HEK293 (cell line): ENCODE measurements at regions not wholly inside any gene's neighbourhood (a gene's known extent, or its start where the extent isn't known, plus 50 kb on each side); places are given as distances from the start of the nearest gene placed in this dataset.

Source experiments
- CTCF ChIA-PET: fragments of 350-600 bp; formaldehyde crosslinking; extraction: SDS; loops from one replicate; lab custom pipeline; 2021; ENCODE audit warnings: antibody characterized with exemption; lab: Yijun Ruan, JAX
- POLR2A ChIA-PET: fragments of 300-600 bp; formaldehyde crosslinking; extraction: SDS; loops from one replicate; lab custom pipeline; 2020; ENCODE audit warnings: antibody characterized with exemption, inconsistent platforms; lab: Yijun Ruan, JAX
- H3K27ac ChIP-seq: fragments of 200-500 bp; sonication (Bioruptor generic); 2 replicates; pipeline ENCODE4 v1.5.1; 2014; ENCODE audit warnings: low read depth, low read length, control low read depth, inconsistent platforms; ENCODE audit errors: extremely low read depth
- H3K36me3 ChIP-seq, 2 experiments: fragments of 200-500 bp in 1 of 2; sonication (Bioruptor generic) in 1 of 2; 1 replicate in 1 of 2; 2 replicates in 1 of 2; pipeline ENCODE4 v1.5.1; 2014 to 2017; ENCODE audit warnings: inconsistent platforms in 2 of 2, low read length in 2 of 2; ENCODE audit not compliant: control insufficient read depth in 2 of 2, insufficient read depth in 1 of 2
- H3K4me1 ChIP-seq: fragments of 200-500 bp; sonication (Bioruptor generic); 2 replicates; pipeline ENCODE4 v1.5.1; 2014; ENCODE audit warnings: mild to moderate bottlenecking, low read length, inconsistent platforms; ENCODE audit not compliant: control insufficient read depth, insufficient read depth
- H3K4me3 ChIP-seq: 2 replicates; pipeline ENCODE4 v1.5.1; 2011; ENCODE audit warnings: low read depth, mild to moderate bottlenecking, control low read depth, low read length, moderate library complexity
- H3K9me3 ChIP-seq: fragments of 200-500 bp; sonication (Bioruptor generic); 2 replicates; pipeline ENCODE4 v1.5.1; 2014; ENCODE audit warnings: low read depth, low read length, inconsistent platforms; ENCODE audit not compliant: control insufficient read depth, insufficient read depth
- GLI2 ChIP-seq: fragments of 450-650 bp; formaldehyde crosslinking; IDR thresholded peaks from 2 replicates; pipeline ENCODE4; 2017; ENCODE audit warnings: missing biosample characterization, missing genetic modification characterization, low read depth, borderline replicate concordance
- KLF17 ChIP-seq: fragments of 450-650 bp; formaldehyde crosslinking; IDR thresholded peaks from 2 replicates; pipeline ENCODE4 v1.5.1; 2016; ENCODE audit warnings: missing biosample characterization, missing genetic modification characterization
- OVOL3 ChIP-seq: fragments of 450-650 bp; formaldehyde crosslinking; IDR thresholded peaks from 2 replicates; pipeline ENCODE4 v1.5.1; 2016; ENCODE audit warnings: missing biosample characterization, missing genetic modification characterization
- REPIN1 ChIP-seq: fragments of 450-650 bp; formaldehyde crosslinking; IDR thresholded peaks from 2 replicates; pipeline ENCODE4 v1.5.1; 2017; ENCODE audit warnings: missing biosample characterization, missing genetic modification characterization, low read depth
- TRIM28 ChIP-seq: IDR thresholded peaks from 2 replicates; pipeline ENCODE4 v1.6.1; 2011; ENCODE audit warnings: low read length, control low read depth, borderline replicate concordance
- ZEB2 ChIP-seq: fragments of 450-650 bp; formaldehyde crosslinking; IDR thresholded peaks from 2 replicates; pipeline ENCODE4 v1.5.1; 2016; ENCODE audit warnings: missing biosample characterization, missing genetic modification characterization
- ZIC2 ChIP-seq: fragments of 450-650 bp; formaldehyde crosslinking; IDR thresholded peaks from 2 replicates; pipeline ENCODE4 v1.5.1; 2016; ENCODE audit warnings: missing biosample characterization, missing genetic modification characterization
- ZNF155 ChIP-seq: fragments of 450-650 bp; formaldehyde crosslinking; IDR thresholded peaks from 2 replicates; pipeline ENCODE4 v1.5.1; 2016; ENCODE audit warnings: missing biosample characterization, missing genetic modification characterization
- ZNF175 ChIP-seq: fragments of 450-650 bp; formaldehyde crosslinking; IDR thresholded peaks from 2 replicates; pipeline ENCODE4 v1.5.1; 2016; ENCODE audit warnings: missing biosample characterization, missing genetic modification characterization
- ZNF19 ChIP-seq: fragments of 450-650 bp; formaldehyde crosslinking; IDR thresholded peaks from 2 replicates; pipeline ENCODE4; 2016; ENCODE audit warnings: missing biosample characterization, missing genetic modification characterization, low read depth
- ZNF239 ChIP-seq: fragments of 450-650 bp; formaldehyde crosslinking; IDR thresholded peaks from 2 replicates; pipeline ENCODE4 v1.5.1; 2016; ENCODE audit warnings: missing biosample characterization, missing genetic modification characterization
- ZNF324 ChIP-seq: fragments of 450-650 bp; formaldehyde crosslinking; IDR thresholded peaks from 2 replicates; pipeline ENCODE4 v1.5.1; 2016; ENCODE audit warnings: missing biosample characterization, missing genetic modification characterization
- ZNF350 ChIP-seq: fragments of 450-650 bp; formaldehyde crosslinking; IDR thresholded peaks from 2 replicates; pipeline ENCODE4 v1.5.0; 2017; ENCODE audit warnings: missing biosample characterization, mild to moderate bottlenecking, missing genetic modification characterization
- ZNF391 ChIP-seq: fragments of 450-650 bp; formaldehyde crosslinking; IDR thresholded peaks from 2 replicates; pipeline ENCODE4 v1.5.1; 2016; ENCODE audit warnings: low read depth, missing biosample characterization, missing genetic modification characterization, borderline replicate concordance
- ZNF530 ChIP-seq: fragments of 450-650 bp; formaldehyde crosslinking; IDR thresholded peaks from 2 replicates; pipeline ENCODE4 v1.5.1; 2016; ENCODE audit warnings: low read depth, missing biosample characterization, missing genetic modification characterization
- ZNF596 ChIP-seq: fragments of 450-650 bp; IDR thresholded peaks from 2 replicates; pipeline ENCODE4 v1.5.0; 2018; ENCODE audit warnings: missing biosample characterization, mild to moderate bottlenecking, missing genetic modification characterization, moderate library complexity
- ZSCAN23 ChIP-seq: fragments of 450-650 bp; formaldehyde crosslinking; IDR thresholded peaks from 2 replicates; pipeline ENCODE4 v1.5.1; 2016; ENCODE audit warnings: missing biosample characterization, missing genetic modification characterization
- TF ChIP-seq, protein P1 (sequence below): fragments of 450-650 bp; IDR thresholded peaks from 2 replicates; pipeline ENCODE4 v1.5.1; 2018; ENCODE audit warnings: missing biosample characterization, missing genetic modification characterization
- TF ChIP-seq, protein P2 (sequence below): fragments of 450-650 bp; formaldehyde crosslinking; IDR thresholded peaks from 2 replicates; pipeline ENCODE4 v1.5.1; 2017; ENCODE audit warnings: missing biosample characterization, missing genetic modification characterization

- no peak overlapping the region for H3K27ac ChIP-seq
- POLR2A ChIA-PET: no interaction called here
Measured at GRCh38 chr18:39348757-39349156, 1783.2 kb upstream of the CELF4 start.

GRCh38 chr18:39347701-39348100 is 1782.1 kb upstream of the CELF4 start:
- ChIA-PET CTCF (no interaction called here), POLR2A (no interaction called here)
- no peaks in the 10 kb centered on the region for H3K9me3 ChIP-seq
- no peaks in the 10 kb centered on the region for H3K36me3 ChIP-seq
- no peaks in the 10 kb centered on the region for H3K4me1 ChIP-seq
- H3K4me3 ChIP-seq: no peak overlapping the region
- TF ChIP-seq TRIM28 (no peak), ZNF350 (tag by site-specific recombination) (no peak), KLF17 (tag by site-specific recombination) (no peak), ZSCAN23 (no peak), OVOL3 (tag by site-specific recombination) (no peak)
- TF ChIP-seq, protein P1, sequence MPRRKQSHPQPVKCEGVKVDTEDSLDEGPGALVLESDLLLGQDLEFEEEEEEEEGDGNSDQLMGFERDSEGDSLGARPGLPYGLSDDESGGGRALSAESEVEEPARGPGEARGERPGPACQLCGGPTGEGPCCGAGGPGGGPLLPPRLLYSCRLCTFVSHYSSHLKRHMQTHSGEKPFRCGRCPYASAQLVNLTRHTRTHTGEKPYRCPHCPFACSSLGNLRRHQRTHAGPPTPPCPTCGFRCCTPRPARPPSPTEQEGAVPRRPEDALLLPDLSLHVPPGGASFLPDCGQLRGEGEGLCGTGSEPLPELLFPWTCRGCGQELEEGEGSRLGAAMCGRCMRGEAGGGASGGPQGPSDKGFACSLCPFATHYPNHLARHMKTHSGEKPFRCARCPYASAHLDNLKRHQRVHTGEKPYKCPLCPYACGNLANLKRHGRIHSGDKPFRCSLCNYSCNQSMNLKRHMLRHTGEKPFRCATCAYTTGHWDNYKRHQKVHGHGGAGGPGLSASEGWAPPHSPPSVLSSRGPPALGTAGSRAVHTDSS (tag by site-specific recombination): no peak
- TF ChIP-seq, protein P2, sequence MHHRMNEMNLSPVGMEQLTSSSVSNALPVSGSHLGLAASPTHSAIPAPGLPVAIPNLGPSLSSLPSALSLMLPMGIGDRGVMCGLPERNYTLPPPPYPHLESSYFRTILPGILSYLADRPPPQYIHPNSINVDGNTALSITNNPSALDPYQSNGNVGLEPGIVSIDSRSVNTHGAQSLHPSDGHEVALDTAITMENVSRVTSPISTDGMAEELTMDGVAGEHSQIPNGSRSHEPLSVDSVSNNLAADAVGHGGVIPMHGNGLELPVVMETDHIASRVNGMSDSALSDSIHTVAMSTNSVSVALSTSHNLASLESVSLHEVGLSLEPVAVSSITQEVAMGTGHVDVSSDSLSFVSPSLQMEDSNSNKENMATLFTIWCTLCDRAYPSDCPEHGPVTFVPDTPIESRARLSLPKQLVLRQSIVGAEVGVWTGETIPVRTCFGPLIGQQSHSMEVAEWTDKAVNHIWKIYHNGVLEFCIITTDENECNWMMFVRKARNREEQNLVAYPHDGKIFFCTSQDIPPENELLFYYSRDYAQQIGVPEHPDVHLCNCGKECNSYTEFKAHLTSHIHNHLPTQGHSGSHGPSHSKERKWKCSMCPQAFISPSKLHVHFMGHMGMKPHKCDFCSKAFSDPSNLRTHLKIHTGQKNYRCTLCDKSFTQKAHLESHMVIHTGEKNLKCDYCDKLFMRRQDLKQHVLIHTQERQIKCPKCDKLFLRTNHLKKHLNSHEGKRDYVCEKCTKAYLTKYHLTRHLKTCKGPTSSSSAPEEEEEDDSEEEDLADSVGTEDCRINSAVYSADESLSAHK (tag by site-specific recombination): no peak
- H3K27ac ChIP-seq: no peak overlapping the region

More at GRCh38 chr18:39348757-39349156, 1783.2 kb upstream of the CELF4 start:
- H3K4me1 ChIP-seq: no peaks in the 10 kb centered on the region
- no peak overlapping the region for H3K4me3 ChIP-seq
- no peaks in the 10 kb centered on the region for H3K9me3 ChIP-seq
- TF ChIP-seq REPIN1: no peak
- TF ChIP-seq GLI2 (tag by site-specific recombination): no peak
- TF ChIP-seq KLF17 (tag by site-specific recombination): no peak
- TF ChIP-seq ZNF239 (tag by site-specific recombination): no peak
- no peak for TF ChIP-seq ZIC2 (tag by site-specific recombination)
- TF ChIP-seq ZEB2 (tag by site-specific recombination): no peak
- no peak for TF ChIP-seq ZNF391
- no peak for TF ChIP-seq ZNF324
- TF ChIP-seq ZNF19 (tag by site-specific recombination): no peak
- CTCF ChIA-PET: no interaction called here
- H3K36me3 ChIP-seq: no peaks in the 10 kb centered on the region

DNA sequence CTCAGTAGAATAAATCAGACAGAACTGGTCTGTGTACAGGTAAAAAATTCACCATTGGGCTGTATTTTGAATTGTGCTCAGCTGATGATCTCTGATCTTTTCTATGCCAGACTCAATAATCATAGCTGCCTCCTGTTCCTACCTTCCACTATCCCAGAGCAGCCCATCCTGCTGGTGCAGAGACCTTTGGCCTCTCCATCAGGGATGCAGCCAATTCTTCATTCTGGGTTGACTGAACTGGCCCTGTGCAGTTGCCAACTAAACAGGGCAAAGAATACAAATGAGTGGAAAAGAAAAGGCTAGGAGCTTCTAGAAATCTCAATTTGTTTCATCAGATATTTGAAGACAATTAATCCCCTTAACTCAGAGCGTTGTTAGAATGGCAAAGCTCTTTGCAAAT is 1781.3 kb upstream of the CELF4 start:
- H3K4me3 ChIP-seq: no peak overlapping the region
- H3K36me3 ChIP-seq: no peaks in the 10 kb centered on the region
- no peak for TF ChIP-seq ZNF530 (tag by site-specific recombination)
- no peak for TF ChIP-seq ZNF596 (tag by site-specific recombination)
- TF ChIP-seq ZNF155: no peak
- TF ChIP-seq ZNF175: no peak
- ChIA-PET POLR2A (no interaction called here), CTCF (no interaction called here)
- no peak overlapping the region for H3K27ac ChIP-seq
- H3K9me3 ChIP-seq: no peaks in the 10 kb centered on the region
- H3K4me1 ChIP-seq: no peaks in the 10 kb centered on the region
